DND-41 (cell line): ENCODE measurements at regions not wholly inside any gene's neighbourhood (a gene's known extent, or its start where the extent isn't known, plus 50 kb on each side); places are given as distances from the start of the nearest gene placed in this dataset.

ENCODE experiments used
- ATAC-seq: fragments of 200-7000 bp; cut with Tn5 transposase; 3 replicates; pipeline ENCODE4 v1.9.1; 2021; ENCODE audit warnings: low read depth; ENCODE audit not compliant: insufficient read depth
- DNase-seq: peaks from one replicate; pipeline ENCODE4 v3.0.0-alpha.2; 2020
- H2AFZ ChIP-seq: 2 replicates; pipeline ENCODE4 v1.6.0; 2012; ENCODE audit warnings: low read depth, low read length
- H3K27ac ChIP-seq: 2 replicates; pipeline ENCODE4 v1.5.1; 2012; ENCODE audit warnings: low read length, inconsistent platforms
- H3K27me3 ChIP-seq: fragments of 200-600 bp; sonication (generic); 2 replicates; pipeline ENCODE4 v1.6.0; 2012; ENCODE audit warnings: low read length, mild to moderate bottlenecking, inconsistent platforms; ENCODE audit not compliant: insufficient read depth, poor library complexity
- H3K36me3 ChIP-seq: 2 replicates; pipeline ENCODE4 v1.5.1; 2012; ENCODE audit warnings: low read length, inconsistent platforms; ENCODE audit not compliant: insufficient read depth
- H3K4me1 ChIP-seq: 2 replicates; pipeline ENCODE4 v1.5.1; 2012; ENCODE audit warnings: mild to moderate bottlenecking, low read length; ENCODE audit not compliant: insufficient read depth
- H3K4me2 ChIP-seq: 2 replicates; pipeline ENCODE4 v1.6.0; 2012; ENCODE audit warnings: mild to moderate bottlenecking, moderate library complexity, low read length, inconsistent platforms; ENCODE audit not compliant: insufficient read depth
- H3K4me3 ChIP-seq, 2 experiments: fragments of 200-600 bp in 1 of 2; shearing (Covaris generic) in 1 of 2; 2 replicates each; pipeline ENCODE4 v1.5.1; 2012 to 2016; ENCODE audit warnings: inconsistent platforms in 2 of 2, low read length in 2 of 2, mild to moderate bottlenecking in 2 of 2, low read depth in 1 of 2, moderate library complexity in 1 of 2
- H3K79me2 ChIP-seq: 2 replicates; pipeline ENCODE4 v1.6.0; 2012; ENCODE audit warnings: low read length, inconsistent platforms; ENCODE audit not compliant: insufficient read depth
- H3K9ac ChIP-seq: 2 replicates; pipeline ENCODE4 v1.6.0; 2012; ENCODE audit warnings: low read depth, mild to moderate bottlenecking, inconsistent platforms, low read length, moderate library complexity
- H3K9me3 ChIP-seq: 2 replicates; pipeline ENCODE4 v1.5.1; 2012; ENCODE audit warnings: low read length, moderate library complexity, mild to moderate bottlenecking, inconsistent platforms; ENCODE audit not compliant: insufficient read depth, severe bottlenecking
- H4K20me1 ChIP-seq: 2 replicates; pipeline ENCODE4 v1.6.0; 2012; ENCODE audit warnings: low read length; ENCODE audit not compliant: insufficient read depth
- EZH2 ChIP-seq: IDR thresholded peaks from 3 replicates; pipeline ENCODE4 v1.6.1; 2012; ENCODE audit warnings: borderline replicate concordance, low read depth, mild to moderate bottlenecking, moderate library complexity, low read length, inconsistent platforms; ENCODE audit not compliant: severe bottlenecking
- TF ChIP-seq, protein P1 (sequence below): IDR thresholded peaks from 2 replicates; pipeline ENCODE4 v1.5.1; 2012; ENCODE audit warnings: borderline replicate concordance, low read length, moderate library complexity, mild to moderate bottlenecking; ENCODE audit not compliant: poor library complexity, severe bottlenecking; ENCODE audit errors: extremely low read depth

DNA sequence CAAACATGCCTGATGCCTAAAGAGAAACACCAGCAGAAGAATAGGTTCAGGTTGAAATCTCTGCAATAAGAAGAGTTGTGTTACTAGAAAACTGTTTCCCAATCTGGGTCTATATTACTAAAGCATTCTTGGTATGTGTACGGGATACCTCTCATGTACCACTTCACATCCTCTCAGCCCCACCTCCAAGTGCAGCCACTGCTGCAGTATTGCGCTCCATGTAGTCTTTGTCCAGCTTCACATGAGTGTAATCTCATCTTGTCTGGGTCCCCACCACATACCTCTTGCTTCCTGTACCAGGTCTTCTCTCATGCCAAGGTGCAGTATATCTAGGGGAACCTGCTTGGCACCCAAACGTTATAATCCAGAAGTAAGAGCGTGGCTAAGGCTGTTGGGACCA is 187.5 kb upstream of the EEA1 start:
- Histone ChIP-seq H3K9ac (no peak overlapping the region), H2AFZ (no peak overlapping the region), H3K4me3 (no peak overlapping the region), H3K27ac (no peak overlapping the region), H3K9me3 (no peaks in the 10 kb centered on the region), H3K4me1 (no peaks in the 10 kb centered on the region), H3K36me3 (no peaks in the 10 kb centered on the region), H3K79me2 (no peaks in the 10 kb centered on the region), H3K27me3 (no peaks in the 10 kb centered on the region), H3K4me2 (no peak overlapping the region), H4K20me1 (no peaks in the 10 kb centered on the region)
- TF ChIP-seq, protein P1, sequence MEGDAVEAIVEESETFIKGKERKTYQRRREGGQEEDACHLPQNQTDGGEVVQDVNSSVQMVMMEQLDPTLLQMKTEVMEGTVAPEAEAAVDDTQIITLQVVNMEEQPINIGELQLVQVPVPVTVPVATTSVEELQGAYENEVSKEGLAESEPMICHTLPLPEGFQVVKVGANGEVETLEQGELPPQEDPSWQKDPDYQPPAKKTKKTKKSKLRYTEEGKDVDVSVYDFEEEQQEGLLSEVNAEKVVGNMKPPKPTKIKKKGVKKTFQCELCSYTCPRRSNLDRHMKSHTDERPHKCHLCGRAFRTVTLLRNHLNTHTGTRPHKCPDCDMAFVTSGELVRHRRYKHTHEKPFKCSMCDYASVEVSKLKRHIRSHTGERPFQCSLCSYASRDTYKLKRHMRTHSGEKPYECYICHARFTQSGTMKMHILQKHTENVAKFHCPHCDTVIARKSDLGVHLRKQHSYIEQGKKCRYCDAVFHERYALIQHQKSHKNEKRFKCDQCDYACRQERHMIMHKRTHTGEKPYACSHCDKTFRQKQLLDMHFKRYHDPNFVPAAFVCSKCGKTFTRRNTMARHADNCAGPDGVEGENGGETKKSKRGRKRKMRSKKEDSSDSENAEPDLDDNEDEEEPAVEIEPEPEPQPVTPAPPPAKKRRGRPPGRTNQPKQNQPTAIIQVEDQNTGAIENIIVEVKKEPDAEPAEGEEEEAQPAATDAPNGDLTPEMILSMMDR = no peak
- no peak for TF ChIP-seq EZH2
- ATAC-seq (no peak), DNase-seq (no peak)

DNA sequence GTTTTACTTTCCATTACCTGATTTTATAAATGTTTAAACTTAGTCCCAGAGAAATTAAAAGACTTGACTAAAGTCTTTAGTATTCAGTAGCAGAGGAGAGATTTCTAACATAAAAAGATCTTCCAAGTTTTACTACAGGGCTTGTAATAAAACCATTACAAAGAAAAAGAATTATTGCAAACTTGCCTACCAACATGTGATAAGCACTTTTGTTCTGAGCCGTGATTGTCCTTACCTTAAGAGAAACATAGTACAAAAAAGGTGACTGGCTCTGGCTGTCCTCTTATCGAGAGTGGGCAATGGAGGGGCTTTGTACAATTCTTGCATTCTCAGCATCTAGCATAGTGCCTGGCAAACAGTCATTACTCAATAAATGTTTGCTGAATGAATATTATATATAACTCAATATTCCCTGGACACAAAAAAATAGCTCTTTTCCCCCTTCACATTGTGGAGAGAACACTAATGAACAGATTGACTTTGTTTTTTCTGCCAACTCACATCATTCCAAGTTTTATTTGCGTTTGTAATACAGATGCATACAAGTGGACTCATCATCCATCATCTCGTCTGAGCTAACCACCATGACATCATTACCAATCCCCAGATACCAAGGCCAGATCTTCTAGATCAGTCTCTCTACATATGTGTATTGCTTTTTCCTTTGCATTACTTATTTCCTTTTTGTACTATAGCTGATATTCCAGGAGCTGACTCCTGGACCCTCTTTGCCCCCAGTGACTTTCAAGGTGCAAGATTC is 192.8 kb upstream of the EEA1 start:
- TF ChIP-seq, protein P1 = no peak
- TF ChIP-seq EZH2 = no peak
- Histone ChIP-seq H3K79me2 (no peaks in the 10 kb centered on the region), H3K4me2 (no peak overlapping the region), H3K27me3 (no peaks in the 10 kb centered on the region), H2AFZ (no peak overlapping the region), H3K36me3 (no peaks in the 10 kb centered on the region), H3K9me3 (no peaks in the 10 kb centered on the region), H3K9ac (no peak overlapping the region), H3K27ac (no peak overlapping the region), H3K4me1 (no peaks in the 10 kb centered on the region), H3K4me3 (no peak overlapping the region), H4K20me1 (no peaks in the 10 kb centered on the region)
- DNase-seq (no peak), ATAC-seq (no peak)

DNA sequence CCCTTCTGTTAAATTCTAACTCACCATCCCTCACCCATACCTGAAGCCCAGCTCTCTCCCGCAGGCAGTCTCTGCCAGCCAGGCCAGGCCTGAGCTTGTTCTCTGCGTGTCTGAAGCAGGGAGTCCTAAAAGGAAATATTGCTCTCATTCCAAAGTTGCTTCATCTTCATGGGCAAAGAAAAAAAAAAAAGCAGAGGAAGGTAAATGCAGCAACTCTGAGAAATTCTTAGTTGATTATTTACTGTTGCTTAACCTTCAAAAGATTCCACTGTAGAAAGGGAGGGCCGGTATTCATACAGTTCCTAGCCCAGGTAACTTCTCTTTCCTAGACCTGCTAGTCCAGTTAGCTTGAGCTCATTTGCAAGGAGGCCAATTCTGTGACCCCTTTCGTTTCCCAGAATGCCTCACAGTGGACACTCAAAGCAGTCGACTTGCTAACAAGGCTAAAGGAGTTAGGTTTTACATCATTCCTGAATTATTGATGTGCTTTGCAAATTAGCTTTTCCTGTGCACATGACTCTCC is 193.5 kb upstream of the EEA1 start:
- H3K4me2 ChIP-seq = no peak overlapping the region
- H3K9me3 ChIP-seq = no peaks in the 10 kb centered on the region
- H4K20me1 ChIP-seq = no peaks in the 10 kb centered on the region
- TF ChIP-seq, protein P1 = no peak
- no peak for TF ChIP-seq EZH2
- no peak overlapping the region for H3K9ac ChIP-seq
- H3K79me2 ChIP-seq = no peaks in the 10 kb centered on the region
- no peak overlapping the region for H3K27ac ChIP-seq
- no peaks in the 10 kb centered on the region for H3K4me1 ChIP-seq
- H3K36me3 ChIP-seq = no peaks in the 10 kb centered on the region
- no peak overlapping the region for H2AFZ ChIP-seq
- no peak overlapping the region for H3K4me3 ChIP-seq
- ATAC-seq = no peak
- no peak for DNase-seq
- H3K27me3 ChIP-seq = no peaks in the 10 kb centered on the region
